ENCODE measurements at regions not wholly inside any gene's neighbourhood (a gene's known extent, or its start where the extent isn't known, plus 50 kb on each side); places are given as distances from the start of the nearest gene placed in this dataset.

DNA sequence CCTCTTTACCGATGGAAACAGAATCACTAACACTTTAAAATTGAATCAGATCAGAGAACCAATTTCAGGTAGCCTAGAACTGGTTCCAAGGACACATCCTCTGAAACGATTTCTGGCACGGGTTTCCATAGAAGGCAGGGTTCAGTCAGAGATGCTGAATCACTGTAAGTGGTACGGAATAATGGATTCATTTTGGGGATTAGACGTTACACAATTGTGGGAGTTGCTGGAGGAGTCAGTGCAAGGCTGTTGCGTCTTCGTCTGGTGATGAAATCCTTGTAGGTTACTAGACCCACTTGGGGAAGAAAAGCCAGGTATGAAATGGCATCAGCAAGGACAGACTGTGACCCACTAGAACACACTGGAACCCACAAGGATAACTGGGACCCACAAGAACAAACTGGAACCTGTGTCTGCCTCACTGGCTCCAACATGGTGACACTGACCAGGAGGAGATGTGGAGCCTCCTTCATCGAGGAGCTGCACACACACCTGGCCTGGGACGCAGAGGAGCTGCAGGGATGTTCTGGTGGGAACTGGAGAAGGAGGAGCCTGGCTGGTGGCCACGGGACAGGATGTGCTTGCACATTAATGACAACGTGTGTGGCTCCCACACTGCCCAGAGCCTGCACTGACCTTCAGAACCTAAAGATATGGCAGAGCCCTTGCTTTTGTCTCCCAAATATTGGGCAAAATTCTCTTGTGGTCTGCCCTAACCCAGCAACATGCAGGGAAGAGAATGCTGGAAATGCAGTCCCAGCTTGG is 105.1 kb downstream of the TRAPPC11 start:
- TF ChIP-seq FOXM1 (CRISPR knock-in tag; IDR thresholded peaks at IDR 0.05) (no peak), TARDBP (CRISPR knock-in tag; IDR thresholded peaks at IDR 0.05) (no peak), ZNF546 (CRISPR knock-in tag; conservative IDR thresholded peaks at IDR 0.05) (no peak), U2AF2 (IDR thresholded peaks at IDR 0.05; ENCODE audit: low read depth, low read length) (no peak), POLR2A (IDR thresholded peaks at IDR 0.05; ENCODE audit: insufficient read depth in 1 of 2, low read depth in 2 of 2, low read length in 2 of 2) (no peak), ZNF136 (CRISPR knock-in tag; IDR thresholded peaks at IDR 0.05; ENCODE audit: low read depth) (no peak), ZNF12 (CRISPR knock-in tag; IDR thresholded peaks at IDR 0.05) (no peak), ZHX1 (CRISPR knock-in tag; IDR thresholded peaks at IDR 0.05; ENCODE audit: low read depth) (no peak), SNRNP70 (IDR thresholded peaks at IDR 0.05; ENCODE audit: low read depth, low read length) (no peak), TAF1 (CRISPR knock-in tag; IDR thresholded peaks at IDR 0.05) (no peak)
- TF ChIP-seq, protein P1, sequence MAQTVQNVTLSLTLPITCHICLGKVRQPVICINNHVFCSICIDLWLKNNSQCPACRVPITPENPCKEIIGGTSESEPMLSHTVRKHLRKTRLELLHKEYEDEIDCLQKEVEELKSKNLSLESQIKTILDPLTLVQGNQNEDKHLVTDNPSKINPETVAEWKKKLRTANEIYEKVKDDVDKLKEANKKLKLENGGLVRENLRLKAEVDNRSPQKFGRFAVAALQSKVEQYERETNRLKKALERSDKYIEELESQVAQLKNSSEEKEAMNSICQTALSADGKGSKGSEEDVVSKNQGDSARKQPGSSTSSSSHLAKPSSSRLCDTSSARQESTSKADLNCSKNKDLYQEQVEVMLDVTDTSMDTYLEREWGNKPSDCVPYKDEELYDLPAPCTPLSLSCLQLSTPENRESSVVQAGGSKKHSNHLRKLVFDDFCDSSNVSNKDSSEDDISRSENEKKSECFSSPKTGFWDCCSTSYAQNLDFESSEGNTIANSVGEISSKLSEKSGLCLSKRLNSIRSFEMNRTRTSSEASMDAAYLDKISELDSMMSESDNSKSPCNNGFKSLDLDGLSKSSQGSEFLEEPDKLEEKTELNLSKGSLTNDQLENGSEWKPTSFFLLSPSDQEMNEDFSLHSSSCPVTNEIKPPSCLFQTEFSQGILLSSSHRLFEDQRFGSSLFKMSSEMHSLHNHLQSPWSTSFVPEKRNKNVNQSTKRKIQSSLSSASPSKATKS (CRISPR knock-in tag; IDR thresholded peaks at IDR 0.05), result no peak
- TF ChIP-seq, protein P2, sequence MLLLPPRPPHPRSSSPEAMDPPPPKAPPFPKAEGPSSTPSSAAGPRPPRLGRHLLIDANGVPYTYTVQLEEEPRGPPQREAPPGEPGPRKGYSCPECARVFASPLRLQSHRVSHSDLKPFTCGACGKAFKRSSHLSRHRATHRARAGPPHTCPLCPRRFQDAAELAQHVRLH (CRISPR knock-in tag; IDR thresholded peaks at IDR 0.05; ENCODE audit: borderline replicate concordance, low read depth), result no peak
- TF ChIP-seq, protein P3, sequence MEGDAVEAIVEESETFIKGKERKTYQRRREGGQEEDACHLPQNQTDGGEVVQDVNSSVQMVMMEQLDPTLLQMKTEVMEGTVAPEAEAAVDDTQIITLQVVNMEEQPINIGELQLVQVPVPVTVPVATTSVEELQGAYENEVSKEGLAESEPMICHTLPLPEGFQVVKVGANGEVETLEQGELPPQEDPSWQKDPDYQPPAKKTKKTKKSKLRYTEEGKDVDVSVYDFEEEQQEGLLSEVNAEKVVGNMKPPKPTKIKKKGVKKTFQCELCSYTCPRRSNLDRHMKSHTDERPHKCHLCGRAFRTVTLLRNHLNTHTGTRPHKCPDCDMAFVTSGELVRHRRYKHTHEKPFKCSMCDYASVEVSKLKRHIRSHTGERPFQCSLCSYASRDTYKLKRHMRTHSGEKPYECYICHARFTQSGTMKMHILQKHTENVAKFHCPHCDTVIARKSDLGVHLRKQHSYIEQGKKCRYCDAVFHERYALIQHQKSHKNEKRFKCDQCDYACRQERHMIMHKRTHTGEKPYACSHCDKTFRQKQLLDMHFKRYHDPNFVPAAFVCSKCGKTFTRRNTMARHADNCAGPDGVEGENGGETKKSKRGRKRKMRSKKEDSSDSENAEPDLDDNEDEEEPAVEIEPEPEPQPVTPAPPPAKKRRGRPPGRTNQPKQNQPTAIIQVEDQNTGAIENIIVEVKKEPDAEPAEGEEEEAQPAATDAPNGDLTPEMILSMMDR (CRISPR knock-in tag; IDR thresholded peaks at IDR 0.05), result no peak

All from HepG2 (cell line).